Thymus (tissue), 11 donors: ENCODE measurements at regions not wholly inside any gene's neighbourhood (a gene's known extent, or its start where the extent isn't known, plus 50 kb on each side); places are given as distances from the start of the nearest gene placed in this dataset.

ENCODE experiments used
- DNase-seq, 9 donors: peaks; one replicate each; pipeline ENCODE4 v3.0.0-alpha.2; 2013; ENCODE audit warnings: low spot score in 9 of 9, low read depth in 6 of 9, missing footprints in 1 of 9
- H3K27ac ChIP-seq, 2 donors: one replicate each; pipeline ENCODE4 v1.5.1; 2013; ENCODE audit warnings: control low read depth in 1 of 2, low read depth in 1 of 2, low read length in 1 of 2, mild to moderate bottlenecking in 1 of 2, moderate library complexity in 1 of 2
- H3K27me3 ChIP-seq, 2 donors: one replicate each; pipeline ENCODE4 v1.5.1; 2013; ENCODE audit warnings: low read length in 1 of 2; ENCODE audit not compliant: control insufficient read depth in 2 of 2, insufficient read depth in 1 of 2
- H3K36me3 ChIP-seq, 2 donors: one replicate each; pipeline ENCODE4 v1.5.1; 2013; ENCODE audit warnings: low read length in 1 of 2, mild to moderate bottlenecking in 1 of 2, moderate library complexity in 1 of 2; ENCODE audit not compliant: control insufficient read depth in 2 of 2, insufficient read depth in 2 of 2
- H3K4me1 ChIP-seq, 2 donors: one replicate each; pipeline ENCODE4 v1.5.1; 2013; ENCODE audit warnings: low read length in 2 of 2; ENCODE audit not compliant: control insufficient read depth in 2 of 2, insufficient read depth in 2 of 2
- H3K4me3 ChIP-seq, 2 donors: one replicate each; pipeline ENCODE4 v1.5.1; 2013; ENCODE audit warnings: low read length in 2 of 2, control low read depth in 1 of 2, mild to moderate bottlenecking in 1 of 2
- H3K9me3 ChIP-seq, 2 donors: one replicate each; pipeline ENCODE4 v1.5.1; 2013; ENCODE audit warnings: low read length in 1 of 2, mild to moderate bottlenecking in 1 of 2; ENCODE audit not compliant: control insufficient read depth in 2 of 2, insufficient read depth in 1 of 2
- WGBS: extraction: QIAGEN DNeasy Blood & Tissue Kit; methylation state at CpG from one replicate; pipeline ENCODE4 v1.1.7; 2013; 5-methylcytosine and 5-hydroxymethylcytosine counted together
- donor health status: healthy.

DNA sequence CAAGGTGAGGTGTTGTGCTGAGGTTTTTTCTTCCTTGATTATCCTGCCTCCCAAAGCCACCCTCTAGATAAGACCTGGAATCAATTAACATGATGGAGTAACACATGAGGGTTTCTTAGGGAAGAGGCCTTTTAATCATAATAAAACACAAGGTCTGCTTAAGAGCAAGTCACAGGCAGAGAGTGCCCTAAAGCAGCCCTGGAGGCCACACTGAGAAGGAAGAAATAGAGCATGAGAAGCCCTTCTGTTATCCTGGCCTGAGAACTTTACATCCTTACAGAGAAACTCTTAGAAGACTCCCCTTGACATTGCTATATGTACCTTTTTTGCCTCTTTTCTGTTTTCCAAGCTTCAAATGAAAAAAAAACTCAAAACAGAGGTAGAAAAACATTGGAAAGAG is 132.3 kb downstream of the CEP57L1 start:
- no peak for DNase-seq
- H3K36me3 ChIP-seq = no peaks in the 10 kb centered on the region
- peaks cover 5 to 7% of the 10 kb centered on the region in 2 donors for H3K4me1 ChIP-seq
- H3K27ac ChIP-seq = no peak overlapping the region
- no peak overlapping the region for H3K4me3 ChIP-seq
- no peaks in the 10 kb centered on the region for H3K9me3 ChIP-seq
- H3K27me3 ChIP-seq = no peaks in the 10 kb centered on the region

DNA sequence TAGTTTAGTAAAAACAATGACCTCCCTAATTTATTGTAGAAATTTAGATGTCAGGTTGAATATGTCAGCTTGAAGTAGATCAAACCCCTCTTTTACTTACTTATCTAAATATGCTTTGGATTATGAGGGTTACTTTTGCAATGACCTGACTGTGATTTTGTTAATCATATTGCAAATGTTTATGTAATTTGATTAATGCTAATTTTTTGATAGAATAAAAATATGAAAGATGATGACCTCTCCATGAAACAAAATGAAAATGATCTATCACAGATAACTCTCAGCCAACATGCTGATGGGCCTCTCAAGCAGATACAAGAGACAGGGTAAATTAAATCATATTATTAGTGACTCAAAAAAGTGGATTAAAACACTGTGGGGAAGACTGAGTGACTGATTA is 131.0 kb downstream of the CEP57L1 start:
- Histone ChIP-seq H3K27me3 (no peaks in the 10 kb centered on the region), H3K4me1 (peaks cover 5 to 7% of the 10 kb centered on the region in 2 donors), H3K4me3 (no peak overlapping the region), H3K27ac (no peak overlapping the region), H3K9me3 (no peaks in the 10 kb centered on the region), H3K36me3 (no peaks in the 10 kb centered on the region)
- no peak for DNase-seq

DNA sequence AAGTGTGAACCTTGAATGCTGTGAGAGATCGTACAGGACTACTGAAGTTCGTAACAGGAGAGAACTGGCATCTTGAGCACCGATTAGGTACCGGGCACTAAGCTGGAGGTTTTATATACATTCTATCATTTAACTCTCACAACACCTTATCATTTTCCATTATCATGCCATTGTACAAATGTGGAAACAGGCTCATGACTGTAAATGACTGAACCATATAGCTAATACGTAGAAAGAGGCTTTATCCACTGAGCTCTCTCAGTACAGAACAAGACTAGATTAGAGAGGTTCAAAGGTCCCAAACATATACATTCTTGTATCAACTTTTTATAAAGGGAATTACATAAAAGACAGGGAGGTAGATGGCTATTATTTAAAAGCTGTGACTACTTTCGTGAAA is 130.6 kb downstream of the CEP57L1 start:
- no peak for DNase-seq
- WGBS = 98% methylated on average over 6 of the region's 6 CpGs
- no peak overlapping the region for H3K4me3 ChIP-seq
- H3K36me3 ChIP-seq = no peaks in the 10 kb centered on the region
- H3K27me3 ChIP-seq = no peaks in the 10 kb centered on the region
- H3K27ac ChIP-seq = no peak overlapping the region
- no peaks in the 10 kb centered on the region for H3K9me3 ChIP-seq
- peaks cover 5 to 7% of the 10 kb centered on the region in 2 donors for H3K4me1 ChIP-seq

DNA sequence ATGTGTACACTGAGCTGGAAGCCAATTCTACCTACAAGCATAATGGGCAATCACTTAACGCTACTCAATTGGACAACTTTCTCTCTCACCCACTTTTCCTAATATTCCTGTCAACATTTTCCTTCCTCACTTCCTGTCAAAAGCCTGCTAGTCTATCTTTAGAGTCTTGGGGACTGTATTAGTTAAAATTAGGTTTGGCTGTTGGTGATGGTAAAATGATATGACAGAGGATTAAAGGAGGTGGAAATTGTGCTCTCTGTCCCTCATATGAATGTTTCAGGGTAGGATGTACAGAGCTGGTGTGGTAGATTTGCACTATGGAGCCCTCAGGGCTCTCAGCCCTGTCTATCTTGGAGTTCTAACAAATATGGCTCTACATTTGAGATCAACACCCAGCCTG is 129.7 kb downstream of the CEP57L1 start:
- Histone ChIP-seq H3K27ac (no peak overlapping the region), H3K27me3 (no peaks in the 10 kb centered on the region), H3K4me3 (no peak overlapping the region), H3K4me1 (peaks cover 5 to 7% of the 10 kb centered on the region in 2 donors), H3K36me3 (no peaks in the 10 kb centered on the region), H3K9me3 (no peaks in the 10 kb centered on the region)
- DNase-seq = no peak
- WGBS = 100% methylated on average over 1 of the region's 1 CpG

DNA sequence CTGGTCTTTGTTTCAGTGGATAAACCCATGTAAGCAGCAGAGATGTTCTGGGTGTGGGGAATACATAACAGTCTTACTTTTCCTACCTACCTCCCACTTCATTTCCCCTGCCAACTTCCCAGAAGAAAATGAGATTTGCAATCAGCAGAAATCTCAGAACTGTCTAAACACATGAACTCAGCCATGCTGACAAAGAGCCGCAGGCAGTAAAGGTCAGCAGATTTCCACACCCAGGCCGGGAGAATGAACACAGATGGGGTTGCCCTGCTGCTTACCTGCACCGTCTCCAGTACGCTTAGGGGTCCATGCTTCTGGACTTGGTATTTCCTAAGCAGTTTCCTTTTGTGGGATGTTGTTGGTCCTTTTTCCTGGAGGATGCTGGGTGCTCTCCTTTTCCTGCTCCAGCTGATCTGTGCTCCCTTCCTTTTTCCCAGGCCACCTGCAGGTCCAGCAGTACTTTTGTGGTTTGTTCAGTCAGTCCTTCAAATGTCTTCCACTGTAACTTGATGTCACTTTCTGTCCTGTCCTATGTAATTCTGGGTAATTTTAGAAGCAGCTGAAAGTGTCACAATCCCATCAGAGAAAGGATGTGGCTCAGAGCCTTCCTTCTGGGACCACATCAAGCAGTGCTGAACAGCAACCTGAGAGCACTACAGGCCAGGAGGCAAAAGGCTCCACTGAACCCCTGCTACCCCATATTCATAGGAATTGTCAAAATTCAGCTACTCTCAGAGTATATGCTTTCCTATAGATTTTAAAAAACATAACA is 129.0 kb downstream of the CEP57L1 start:
- Histone ChIP-seq H3K4me1 (peaks cover 5 to 7% of the 10 kb centered on the region in 2 donors), H3K36me3 (no peaks in the 10 kb centered on the region), H3K27me3 (no peaks in the 10 kb centered on the region), H3K4me3 (no peak overlapping the region), H3K27ac (no peak overlapping the region), H3K9me3 (no peaks in the 10 kb centered on the region)
- peak in 4 of 9 donors; percentile 11 to 63 (median 26) for DNase-seq
- WGBS = 88% methylated on average over 4 of the region's 4 CpGs

DNA sequence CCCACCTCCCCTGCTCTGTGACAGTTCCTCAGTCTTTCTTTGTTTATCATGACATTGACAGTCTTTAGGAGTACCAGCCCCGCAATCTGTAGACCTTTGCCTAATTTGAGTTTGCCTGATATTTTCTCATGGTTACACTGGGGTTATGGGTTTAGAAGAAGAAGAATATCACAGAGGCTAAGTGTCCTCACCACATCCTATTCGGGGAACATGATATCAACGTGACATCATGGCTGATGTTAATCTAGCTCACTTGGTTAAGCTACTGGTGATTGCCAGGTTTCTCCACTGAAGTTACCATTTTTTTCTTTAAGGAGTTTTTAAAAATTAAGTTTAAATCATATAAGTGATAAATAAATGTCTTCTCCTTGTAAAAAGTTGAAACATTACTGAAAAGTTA is 127.5 kb downstream of the CEP57L1 start:
- no peaks in the 10 kb centered on the region for H3K36me3 ChIP-seq
- peaks cover 5 to 7% of the 10 kb centered on the region in 2 donors for H3K4me1 ChIP-seq
- H3K27ac ChIP-seq = no peak overlapping the region
- H3K9me3 ChIP-seq = no peaks in the 10 kb centered on the region
- no peaks in the 10 kb centered on the region for H3K27me3 ChIP-seq
- no peak overlapping the region for H3K4me3 ChIP-seq
- DNase-seq = no peak
- WGBS = 79% methylated on average over 3 of the region's 3 CpGs

DNA sequence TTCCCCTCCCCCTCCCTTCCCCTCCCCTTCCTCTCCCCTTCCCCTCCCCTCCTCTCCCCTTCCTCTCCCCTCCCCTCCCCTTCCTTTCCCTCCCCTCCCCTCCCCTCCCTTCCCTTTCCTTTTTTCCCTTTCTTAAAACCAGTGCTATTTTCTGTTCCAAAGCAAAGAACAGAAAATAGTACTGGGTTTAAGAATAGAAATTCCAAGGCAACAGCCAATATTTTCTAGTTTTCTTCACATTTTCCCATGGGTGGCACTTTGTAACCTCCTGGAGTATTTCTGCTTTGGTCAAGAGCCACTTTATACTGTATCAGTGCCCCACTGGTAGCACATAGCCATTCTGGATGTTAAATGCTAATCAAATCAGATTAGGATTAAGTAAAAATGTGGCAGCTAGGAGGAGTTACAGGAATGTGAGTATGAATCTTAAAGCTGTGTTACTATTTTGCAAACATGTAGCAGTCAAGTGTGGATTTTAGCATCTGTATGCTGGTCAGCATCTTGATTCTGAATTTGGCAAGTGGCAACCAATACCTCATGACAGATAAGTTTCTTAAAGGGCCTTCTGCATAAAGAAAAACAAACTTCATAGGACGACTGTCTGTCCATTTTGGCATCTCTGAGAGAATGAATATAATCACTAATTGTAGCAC is 126.4 kb downstream of the CEP57L1 start:
- Histone ChIP-seq H3K4me1 (peaks cover 5 to 7% of the 10 kb centered on the region in 2 donors), H3K4me3 (no peak overlapping the region), H3K36me3 (no peaks in the 10 kb centered on the region), H3K27ac (no peak overlapping the region), H3K27me3 (no peaks in the 10 kb centered on the region), H3K9me3 (no peaks in the 10 kb centered on the region)
- no peak for DNase-seq
- 97% methylated on average over 1 of the region's 1 CpG for WGBS
